Adipocyte (in vitro differentiated cells): ENCODE measurements at regions not wholly inside any gene's neighbourhood (a gene's known extent, or its start where the extent isn't known, plus 50 kb on each side); places are given as distances from the start of the nearest gene placed in this dataset.
A peak's percentile ranks its signal among the peaks of the same experiment; 100 is the strongest.

Experiments
- DNase-seq: peaks from one replicate; pipeline ENCODE4 v3.0.0-alpha.2; 2015; ENCODE audit warnings: low read depth
- H3K27me3 ChIP-seq: replicated peaks from 2 replicates; pipeline ENCODE4 v1.7.0; 2013; ENCODE audit warnings: mild to moderate bottlenecking, low read length, moderate library complexity; ENCODE audit not compliant: control insufficient read depth, insufficient read depth
- H3K36me3 ChIP-seq: 2 replicates; pipeline ENCODE4 v1.7.0; 2013; ENCODE audit warnings: low read length, mild to moderate bottlenecking, moderate library complexity; ENCODE audit not compliant: control insufficient read depth, insufficient read depth, severe bottlenecking
- H3K4me1 ChIP-seq: 2 replicates; pipeline ENCODE4 v1.7.0; 2013; ENCODE audit warnings: mild to moderate bottlenecking, low read length, moderate library complexity; ENCODE audit not compliant: control insufficient read depth, insufficient read depth
- H3K4me3 ChIP-seq: 2 replicates; pipeline ENCODE4 v1.7.0; 2013; ENCODE audit warnings: mild to moderate bottlenecking, low read length, moderate library complexity
- H3K9ac ChIP-seq: 2 replicates; pipeline ENCODE4 v1.7.0; 2013; ENCODE audit warnings: mild to moderate bottlenecking, low read length, moderate library complexity
- H3K9me3 ChIP-seq: 2 replicates; pipeline ENCODE4 v1.7.0; 2013; ENCODE audit warnings: mild to moderate bottlenecking, low read length, moderate library complexity; ENCODE audit not compliant: control insufficient read depth

- H3K4me3 ChIP-seq = no peak overlapping the region
- DNase-seq = peak; percentile 47
- no peaks in the 10 kb centered on the region for H3K27me3 ChIP-seq
- no peaks in the 10 kb centered on the region for H3K4me1 ChIP-seq
- no peaks in the 10 kb centered on the region for H3K36me3 ChIP-seq
- H3K9ac ChIP-seq = no peak overlapping the region
- no peaks in the 10 kb centered on the region for H3K9me3 ChIP-seq
Measured at GRCh38 chr13:59442944-59443486, 720.7 kb downstream of the DIAPH3 start.

DNA sequence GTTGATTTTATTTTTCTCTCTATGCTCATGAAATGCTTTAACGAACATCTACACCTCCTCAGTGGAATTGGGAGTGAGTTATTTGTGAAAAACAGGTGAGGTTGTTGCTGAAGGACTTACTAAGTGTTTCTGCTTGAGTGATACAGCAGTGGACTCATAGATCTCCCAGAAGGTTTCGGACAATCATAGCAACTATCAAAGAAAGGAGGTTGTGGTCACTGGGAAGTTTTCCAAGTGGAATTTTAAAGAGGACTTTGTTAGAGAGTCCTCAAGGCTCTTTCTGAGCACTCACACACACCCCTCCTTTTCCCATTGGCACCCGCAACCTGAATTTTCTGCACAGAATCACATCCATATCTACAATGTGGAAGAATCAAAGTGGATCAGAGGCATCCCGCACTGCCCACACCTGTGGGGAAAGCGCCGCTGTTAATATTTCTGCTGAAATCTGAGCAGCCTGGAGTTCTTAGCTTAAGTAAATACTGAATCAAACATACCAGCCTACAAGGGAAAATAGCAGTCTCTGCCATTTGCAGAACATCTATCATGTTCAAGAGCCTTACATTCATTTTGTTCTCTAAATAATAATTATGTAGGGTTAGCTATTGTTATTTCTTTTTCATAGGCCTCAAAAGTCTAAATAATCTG is 719.4 kb downstream of the DIAPH3 start:
- no peak for DNase-seq
- Histone ChIP-seq H3K4me3 (no peak overlapping the region), H3K9me3 (no peaks in the 10 kb centered on the region), H3K4me1 (no peaks in the 10 kb centered on the region), H3K36me3 (no peaks in the 10 kb centered on the region), H3K27me3 (no peaks in the 10 kb centered on the region), H3K9ac (no peak overlapping the region)

DNA sequence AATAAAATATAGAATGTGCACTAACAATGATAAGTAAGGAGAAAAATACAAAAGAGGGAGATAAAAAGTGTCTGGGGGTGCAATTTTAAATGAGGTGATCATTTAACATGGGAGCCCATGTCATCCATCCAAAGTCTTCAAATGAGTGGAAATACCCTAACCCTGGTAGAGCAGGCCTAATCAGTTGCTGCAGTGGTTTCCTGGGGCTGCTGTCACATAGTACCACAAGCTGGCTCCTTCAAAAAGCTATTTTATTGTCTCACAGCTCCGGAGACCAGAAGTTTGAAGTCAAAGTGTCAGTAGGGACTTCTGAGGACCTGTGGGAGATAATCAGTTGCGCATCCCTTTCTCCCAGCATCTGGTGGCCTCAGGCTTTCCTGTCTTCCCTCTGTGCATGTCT is 717.9 kb downstream of the DIAPH3 start:
- no peaks in the 10 kb centered on the region for H3K4me1 ChIP-seq
- no peak for DNase-seq
- no peaks in the 10 kb centered on the region for H3K27me3 ChIP-seq
- H3K9ac ChIP-seq = no peak overlapping the region
- H3K36me3 ChIP-seq = no peaks in the 10 kb centered on the region
- no peaks in the 10 kb centered on the region for H3K9me3 ChIP-seq
- H3K4me3 ChIP-seq = no peak overlapping the region

DNA sequence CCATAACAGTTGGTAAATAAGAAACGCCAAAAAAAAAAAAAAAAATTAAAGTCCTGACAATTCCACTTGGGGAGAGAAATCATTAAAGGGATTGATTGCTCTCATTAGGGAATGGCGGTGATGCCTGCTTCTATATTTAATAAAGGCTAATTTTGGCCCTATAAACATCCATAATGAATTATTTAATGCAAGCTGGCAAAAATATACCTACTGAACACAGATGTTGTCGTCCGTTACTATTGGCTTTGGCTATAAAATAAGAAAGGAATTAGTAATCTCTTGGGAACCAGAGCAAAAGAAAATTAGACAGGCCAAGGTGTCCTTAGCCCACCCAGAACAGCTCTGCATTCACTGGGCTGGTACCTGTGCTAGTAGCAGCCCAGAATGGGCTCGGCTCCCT is 717.3 kb downstream of the DIAPH3 start:
- no peak overlapping the region for H3K4me3 ChIP-seq
- no peaks in the 10 kb centered on the region for H3K27me3 ChIP-seq
- H3K9me3 ChIP-seq = no peaks in the 10 kb centered on the region
- no peak overlapping the region for H3K9ac ChIP-seq
- H3K36me3 ChIP-seq = no peaks in the 10 kb centered on the region
- DNase-seq = no peak
- no peaks in the 10 kb centered on the region for H3K4me1 ChIP-seq

DNA sequence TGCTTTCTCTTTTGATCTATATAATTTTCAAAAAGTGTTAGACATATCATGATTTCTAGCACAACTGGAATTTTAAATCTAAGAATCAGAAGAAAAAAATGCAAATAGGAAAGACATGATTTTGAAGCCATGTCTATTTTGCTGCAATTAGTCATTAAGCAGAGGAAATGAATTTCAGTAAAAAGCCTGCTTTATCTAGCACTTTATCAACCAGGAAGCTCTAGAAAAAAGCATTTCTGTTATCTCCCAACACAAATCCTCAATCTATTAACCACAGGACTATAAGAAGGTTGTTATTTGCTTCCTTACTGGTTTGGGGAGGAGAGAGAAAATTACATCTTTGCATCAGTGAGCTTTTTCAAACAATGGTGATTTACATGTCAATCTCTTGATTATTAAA is 716.7 kb downstream of the DIAPH3 start:
- DNase-seq = no peak
- no peaks in the 10 kb centered on the region for H3K36me3 ChIP-seq
- H3K9ac ChIP-seq = no peak overlapping the region
- no peak overlapping the region for H3K4me3 ChIP-seq
- no peaks in the 10 kb centered on the region for H3K9me3 ChIP-seq
- no peaks in the 10 kb centered on the region for H3K4me1 ChIP-seq
- H3K27me3 ChIP-seq = no peaks in the 10 kb centered on the region

- peak; percentile 40 for DNase-seq
- H3K36me3 ChIP-seq = no peaks in the 10 kb centered on the region
Measured at GRCh38 chr13:59447846-59448620, 715.7 kb downstream of the DIAPH3 start.

DNA sequence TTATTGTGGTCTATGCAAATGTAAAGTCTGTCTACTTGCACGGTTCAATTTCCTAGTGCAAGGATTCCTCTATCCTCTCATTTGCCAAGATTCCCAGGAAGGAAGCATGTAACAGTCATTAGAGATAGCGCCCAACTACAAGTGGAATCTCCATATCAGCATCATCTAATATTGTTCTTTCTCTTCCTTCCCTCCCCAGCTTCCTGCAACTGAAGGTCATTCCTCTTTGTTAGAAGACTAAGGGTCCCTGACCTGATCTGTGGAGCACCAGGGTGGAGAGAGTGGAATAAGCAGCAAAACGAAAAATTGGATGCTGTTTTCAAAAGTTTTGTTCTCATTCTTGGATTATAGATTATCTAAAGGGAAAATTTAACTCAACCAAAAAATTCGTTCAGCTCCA is 714.0 kb downstream of the DIAPH3 start:
- Histone ChIP-seq H3K9me3 (no peaks in the 10 kb centered on the region), H3K4me1 (no peaks in the 10 kb centered on the region), H3K36me3 (no peaks in the 10 kb centered on the region), H3K9ac (no peak overlapping the region), H3K27me3 (no peaks in the 10 kb centered on the region), H3K4me3 (no peak overlapping the region)
- DNase-seq = no peak

More at GRCh38 chr13:59447846-59448620, 715.7 kb downstream of the DIAPH3 start:
- H3K4me1 ChIP-seq = no peaks in the 10 kb centered on the region
- no peaks in the 10 kb centered on the region for H3K27me3 ChIP-seq
- H3K4me3 ChIP-seq = no peak overlapping the region
- H3K9me3 ChIP-seq = no peaks in the 10 kb centered on the region
- no peak overlapping the region for H3K9ac ChIP-seq

DNA sequence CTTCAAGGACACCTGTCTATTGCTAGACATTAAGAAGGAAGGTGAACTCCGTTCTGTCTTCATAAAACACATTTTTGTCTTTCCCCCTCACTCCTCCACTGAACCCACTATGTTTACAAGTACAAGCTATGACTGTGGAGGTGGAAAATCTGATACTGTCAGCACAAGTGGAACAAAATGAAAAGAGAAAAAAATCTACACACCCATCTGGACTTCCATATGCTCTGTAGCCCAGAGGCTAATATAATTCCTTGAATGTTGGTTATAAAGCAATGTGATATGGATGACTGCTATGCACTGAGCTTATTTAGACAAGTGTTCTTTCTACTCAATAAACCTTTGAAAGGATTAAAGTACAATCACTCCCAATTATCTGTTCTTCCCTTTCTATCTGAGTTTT is 713.5 kb downstream of the DIAPH3 start:
- Histone ChIP-seq H3K4me1 (no peaks in the 10 kb centered on the region), H3K27me3 (no peaks in the 10 kb centered on the region), H3K36me3 (no peaks in the 10 kb centered on the region), H3K9me3 (no peaks in the 10 kb centered on the region), H3K9ac (no peak overlapping the region), H3K4me3 (no peak overlapping the region)
- no peak for DNase-seq

DNA sequence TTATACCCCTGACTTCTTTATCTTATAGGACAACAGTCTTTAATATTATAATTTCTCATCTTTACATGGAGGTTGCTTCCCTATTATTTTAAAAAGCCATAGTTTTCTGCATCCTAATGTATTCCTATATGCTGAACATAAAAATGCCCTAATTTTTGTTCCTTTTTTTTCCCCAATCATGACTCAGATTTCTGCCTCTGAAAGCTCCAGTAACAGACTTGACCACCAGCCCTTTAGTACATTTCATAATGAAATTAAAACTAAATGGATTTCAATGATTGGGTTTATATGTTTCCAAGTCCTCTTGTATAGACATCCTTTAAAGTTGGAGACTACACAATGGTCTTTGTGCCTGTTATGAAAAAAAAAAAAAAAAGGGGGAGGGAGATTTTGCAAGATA is 712.5 kb downstream of the DIAPH3 start:
- Histone ChIP-seq H3K36me3 (no peaks in the 10 kb centered on the region), H3K27me3 (no peaks in the 10 kb centered on the region), H3K9me3 (no peaks in the 10 kb centered on the region), H3K4me3 (no peak overlapping the region), H3K9ac (no peak overlapping the region), H3K4me1 (no peaks in the 10 kb centered on the region)
- DNase-seq = no peak

GRCh38 chr13:59452189-59452890 is 711.4 kb downstream of the DIAPH3 start:
- no peaks in the 10 kb centered on the region for H3K36me3 ChIP-seq
- no peak overlapping the region for H3K9ac ChIP-seq
- no peak overlapping the region for H3K4me3 ChIP-seq
- H3K27me3 ChIP-seq = no peaks in the 10 kb centered on the region
- DNase-seq = no peak
- H3K4me1 ChIP-seq = no peaks in the 10 kb centered on the region
- H3K9me3 ChIP-seq = no peaks in the 10 kb centered on the region

- H3K4me3 ChIP-seq = no peak overlapping the region
- H3K27me3 ChIP-seq = no peaks in the 10 kb centered on the region
- peak; percentile 79 for DNase-seq
- H3K36me3 ChIP-seq = no peaks in the 10 kb centered on the region
- no peaks in the 10 kb centered on the region for H3K9me3 ChIP-seq
- no peaks in the 10 kb centered on the region for H3K4me1 ChIP-seq
- no peak overlapping the region for H3K9ac ChIP-seq
Measured at GRCh38 chr13:59458908-59459579, 704.7 kb downstream of the DIAPH3 start.
